Activated naive CD8-positive, alpha-beta T cell treated with anti-CD3 and anti-CD28 coated beads, Interleukin-2, amount 10 ng/mL, durations not matched to agents 7 days and 5 days (primary cell): ENCODE measurements at regions not wholly inside any gene's neighbourhood (a gene's known extent, or its start where the extent isn't known, plus 50 kb on each side); places are given as distances from the start of the nearest gene placed in this dataset.
"Not testable (repeated sequence)": the region's sequence is repeated elsewhere in the genome, so short reads cannot be mapped to it uniquely, and the experiment has no call there.

Source experiments
- ATAC-seq: fragments of 150-1000 bp; cut with Tn5 transposase; one replicate; pipeline ENCODE4 v1.10.0; 2021; ENCODE audit warnings: low read depth, moderate library complexity
- POLR2A ChIA-PET: fragments of 350-600 bp; sonication (Branson Sonifier 250); formaldehyde crosslinking; loops from one replicate; lab custom pipeline; 2021; ENCODE audit warnings: antibody characterized with exemption; lab: Charles Lee
- DNase-seq: peaks from one replicate; pipeline ENCODE4 v3.0.0; 2021
- H3K27ac Mint-ChIP-seq: one replicate; pipeline ENCODE4 v1.8.0; 2022; ENCODE audit warnings: mild to moderate bottlenecking, mixed read lengths
- H3K27me3 Mint-ChIP-seq: one replicate; pipeline ENCODE4 v1.8.0; 2022; ENCODE audit warnings: mild to moderate bottlenecking, moderate library complexity, mixed read lengths
- H3K36me3 Mint-ChIP-seq: one replicate; pipeline ENCODE4 v1.8.0; 2021; ENCODE audit warnings: mild to moderate bottlenecking, mixed read lengths
- H3K4me1 Mint-ChIP-seq: one replicate; pipeline ENCODE4 v1.8.0; 2021; ENCODE audit warnings: mixed read lengths
- H3K4me3 Mint-ChIP-seq: one replicate; pipeline ENCODE4 v1.8.0; 2022; ENCODE audit warnings: mild to moderate bottlenecking, moderate library complexity, mixed read lengths
- H3K9me3 Mint-ChIP-seq: one replicate; pipeline ENCODE4 v1.8.0; 2021; ENCODE audit warnings: mixed read lengths

- Mint-ChIP-seq H3K4me1 (no peaks in the 10 kb centered on the region), H3K9me3 (no peaks in the 10 kb centered on the region), H3K36me3 (no peaks in the 10 kb centered on the region), H3K4me3 (no peak overlapping the region), H3K27me3 (no peaks in the 10 kb centered on the region), H3K27ac (no peak overlapping the region)
- DNase-seq (no peak), ATAC-seq (no peak)
- POLR2A ChIA-PET, result no interaction called here
These were observed 123.0 kb upstream of the GRIA1 start for GRCh38 chr5:153367466-153367865.

DNA sequence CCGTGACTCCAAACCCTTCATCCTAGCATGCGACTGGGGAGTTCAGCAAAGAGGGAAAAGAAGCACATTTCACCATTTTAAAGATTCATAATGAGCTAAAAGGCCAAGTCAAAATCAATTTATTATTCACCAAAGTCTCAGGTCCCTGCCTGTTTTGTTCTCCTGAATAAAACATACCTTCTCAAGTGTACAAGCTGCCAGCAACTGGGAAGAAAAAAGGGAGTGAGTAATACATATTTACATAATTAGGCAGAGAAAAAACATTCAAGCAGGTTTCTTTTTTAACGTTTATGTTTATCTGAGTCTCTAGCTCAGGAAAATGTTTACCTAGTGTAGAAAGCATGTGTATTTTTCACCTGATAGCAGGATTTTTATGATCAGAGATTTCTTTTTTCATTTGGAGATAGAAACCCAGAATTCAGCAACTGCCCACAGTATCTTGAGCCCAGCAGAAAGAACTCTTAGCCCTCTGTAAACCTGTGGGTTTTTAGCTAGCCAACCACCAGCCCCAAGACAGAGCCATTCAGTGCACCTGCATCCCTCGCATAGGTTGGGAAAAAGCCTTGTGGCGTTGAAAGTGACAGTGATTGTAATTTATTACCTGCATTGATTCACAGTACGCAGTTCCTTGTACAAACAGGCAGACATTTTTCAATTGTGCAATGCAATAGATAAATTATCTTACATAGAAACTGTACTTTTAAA, 117.9 kb upstream of the GRIA1 start:
- Mint-ChIP-seq H3K27me3 (peaks cover 2% of the 10 kb centered on the region), H3K36me3 (no peaks in the 10 kb centered on the region), H3K27ac (no peak overlapping the region), H3K9me3 (no peaks in the 10 kb centered on the region), H3K4me1 (no peaks in the 10 kb centered on the region), H3K4me3 (no peak overlapping the region)
- POLR2A ChIA-PET, result no interaction called here
- no peak for ATAC-seq
- no peak for DNase-seq

DNA sequence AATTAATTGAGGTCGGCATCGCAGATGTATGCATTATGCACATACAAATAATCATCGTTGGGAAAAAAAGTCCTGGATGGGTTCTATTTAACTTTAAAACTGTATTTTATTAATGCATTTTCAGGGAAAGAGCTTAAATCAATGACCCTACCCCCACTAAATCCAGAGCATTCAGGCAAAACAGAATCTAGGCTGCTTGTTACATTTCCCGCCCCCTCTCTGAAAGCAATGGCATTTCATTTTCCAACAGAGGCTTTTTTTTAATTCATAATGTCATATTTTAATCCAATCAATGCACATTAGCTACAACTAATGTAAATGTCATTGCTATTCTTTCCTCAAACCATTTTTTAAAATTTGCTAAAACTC, 117.4 kb upstream of the GRIA1 start:
- Mint-ChIP-seq H3K27ac (no peak overlapping the region), H3K27me3 (peaks cover 2% of the 10 kb centered on the region), H3K36me3 (no peaks in the 10 kb centered on the region), H3K9me3 (no peaks in the 10 kb centered on the region), H3K4me3 (no peak overlapping the region), H3K4me1 (no peaks in the 10 kb centered on the region)
- POLR2A ChIA-PET, result no interaction called here
- DNase-seq (no peak), ATAC-seq (no peak)

DNA sequence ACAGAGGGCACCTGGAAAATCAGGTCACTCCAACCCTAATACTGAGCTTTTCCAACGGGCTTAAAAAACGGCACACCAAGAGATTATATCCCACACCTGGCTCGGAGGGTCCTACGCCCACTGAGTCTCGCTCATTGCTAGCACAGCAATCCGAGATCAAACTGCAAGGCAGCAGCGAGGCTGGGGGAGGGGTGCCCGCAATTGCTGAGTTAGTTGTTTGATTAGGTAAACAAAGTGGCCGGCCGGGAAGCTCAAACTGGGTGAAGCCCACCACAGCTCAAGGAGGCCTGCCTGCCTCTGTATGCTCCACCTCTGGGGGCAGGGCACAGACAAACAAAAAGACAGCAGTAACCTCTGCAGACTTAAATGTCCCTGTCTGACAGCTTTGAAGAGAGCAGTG, 108.8 kb upstream of the GRIA1 start:
- H3K4me3 Mint-ChIP-seq, H3K36me3 Mint-ChIP-seq, POLR2A ChIA-PET, DNase-seq, H3K27me3 Mint-ChIP-seq, H3K27ac Mint-ChIP-seq, ATAC-seq, H3K9me3 Mint-ChIP-seq, H3K4me1 Mint-ChIP-seq: not testable (repeated sequence)

GRCh38 chr5:153390569-153390968, 99.9 kb upstream of the GRIA1 start:
- DNase-seq (no peak), ATAC-seq (no peak)
- Mint-ChIP-seq H3K4me3 (no peak overlapping the region), H3K27me3 (peaks cover 1% of the 10 kb centered on the region), H3K4me1 (no peaks in the 10 kb centered on the region), H3K36me3 (no peaks in the 10 kb centered on the region), H3K27ac (no peak overlapping the region), H3K9me3 (peaks cover 4% of the 10 kb centered on the region)
- POLR2A ChIA-PET, result no interaction called here

DNA sequence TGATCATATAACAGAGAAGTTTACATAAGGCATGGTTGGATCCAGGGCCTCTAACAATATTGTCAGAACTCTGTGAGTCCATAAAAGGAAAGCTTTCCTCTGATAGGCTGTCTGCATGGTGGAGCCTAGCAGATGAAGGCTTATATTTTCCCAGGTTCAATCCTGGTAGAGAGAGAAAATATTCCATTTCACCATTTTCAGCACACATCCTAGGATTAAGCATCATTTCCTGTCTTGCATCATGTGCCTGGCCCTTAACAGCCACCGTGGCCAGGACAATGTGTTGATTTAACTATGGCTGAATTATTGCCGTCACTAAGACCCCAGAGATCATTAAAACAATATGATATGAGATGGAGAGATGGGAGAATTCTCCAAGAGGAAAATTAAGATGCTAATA, 90.9 kb upstream of the GRIA1 start:
- Mint-ChIP-seq H3K9me3 (no peaks in the 10 kb centered on the region), H3K27ac (no peak overlapping the region), H3K36me3 (no peaks in the 10 kb centered on the region), H3K27me3 (no peaks in the 10 kb centered on the region), H3K4me1 (no peaks in the 10 kb centered on the region), H3K4me3 (no peak overlapping the region)
- POLR2A ChIA-PET, result no interaction called here
- DNase-seq (no peak), ATAC-seq (no peak)

DNA sequence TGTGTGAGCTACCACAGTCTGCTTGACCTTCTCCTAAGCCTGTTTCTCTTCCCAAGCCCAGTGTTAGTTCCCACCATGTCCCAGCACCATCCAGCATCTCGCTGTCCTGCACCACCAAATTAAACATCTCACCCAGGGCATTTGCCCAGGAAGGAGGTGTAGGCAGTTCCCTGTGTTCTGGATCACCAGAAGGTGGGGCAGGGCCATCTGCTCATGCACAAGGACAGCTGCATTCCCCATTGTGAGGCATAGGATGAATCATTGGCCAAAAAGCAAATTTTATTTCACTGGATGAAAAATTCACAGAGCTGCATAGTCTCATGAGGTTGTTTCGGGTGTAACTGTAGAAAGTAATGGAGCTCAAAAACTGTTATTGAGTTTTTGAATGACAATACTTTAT, 89.5 kb upstream of the GRIA1 start:
- Mint-ChIP-seq H3K36me3 (no peaks in the 10 kb centered on the region), H3K27ac (no peak overlapping the region), H3K4me1 (no peaks in the 10 kb centered on the region), H3K27me3 (no peaks in the 10 kb centered on the region), H3K4me3 (no peak overlapping the region), H3K9me3 (no peaks in the 10 kb centered on the region)
- POLR2A ChIA-PET, result no interaction called here
- ATAC-seq, result no peak
- DNase-seq, result no peak

DNA sequence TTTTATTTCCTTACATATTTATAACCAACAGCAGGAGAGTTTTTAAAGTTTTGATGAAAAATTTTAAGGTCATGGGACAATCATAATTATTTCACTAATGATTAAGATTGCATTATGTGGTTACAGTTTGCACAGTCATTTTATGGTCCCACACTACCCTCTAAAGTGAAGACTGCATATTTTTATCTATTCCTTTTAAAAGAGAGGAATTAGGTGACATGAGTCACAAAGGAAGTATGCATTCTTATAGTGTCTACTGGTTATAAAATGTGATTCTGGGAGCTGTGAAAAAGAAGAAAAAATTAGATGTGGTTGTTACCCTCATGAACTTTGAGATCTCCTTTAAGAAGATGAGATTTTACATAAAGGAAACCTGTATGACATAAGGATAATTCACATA, 87.9 kb upstream of the GRIA1 start:
- H3K9me3 Mint-ChIP-seq, result no peaks in the 10 kb centered on the region
- no peaks in the 10 kb centered on the region for H3K4me1 Mint-ChIP-seq
- no peaks in the 10 kb centered on the region for H3K36me3 Mint-ChIP-seq
- no peak overlapping the region for H3K4me3 Mint-ChIP-seq
- H3K27me3 Mint-ChIP-seq, result no peaks in the 10 kb centered on the region
- ATAC-seq, result no peak
- no peak for DNase-seq
- POLR2A ChIA-PET, result no interaction called here
- no peak overlapping the region for H3K27ac Mint-ChIP-seq

- DNase-seq, result no peak
- ATAC-seq, result no peak
- Mint-ChIP-seq H3K4me3 (no peak overlapping the region), H3K27me3 (no peaks in the 10 kb centered on the region), H3K4me1 (no peaks in the 10 kb centered on the region), H3K36me3 (no peaks in the 10 kb centered on the region), H3K9me3 (no peaks in the 10 kb centered on the region), H3K27ac (no peak overlapping the region)
- POLR2A ChIA-PET, result no interaction called here
These were observed 87.0 kb upstream of the GRIA1 start for GRCh38 chr5:153403470-153403869.

DNA sequence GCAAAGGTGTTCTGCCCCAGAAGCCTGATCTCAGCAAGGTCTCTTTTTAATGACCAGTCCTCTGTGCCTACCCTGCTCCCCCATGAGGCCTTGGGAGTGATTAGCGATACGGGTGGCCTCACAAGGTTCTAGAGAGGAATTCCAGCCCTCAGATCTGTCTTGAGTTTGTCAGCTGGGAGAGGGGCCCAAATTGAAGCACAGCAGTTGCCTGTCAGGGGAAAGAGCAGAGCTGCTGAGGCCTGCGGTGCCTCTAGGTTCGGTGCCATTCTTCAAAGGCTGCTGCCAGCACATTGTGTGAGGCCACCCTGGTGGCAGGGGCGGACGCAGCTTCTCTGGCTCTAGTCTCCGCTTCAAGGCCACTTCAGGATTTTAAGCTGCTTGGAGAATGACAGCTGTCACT, 85.7 kb upstream of the GRIA1 start:
- no peak overlapping the region for H3K4me3 Mint-ChIP-seq
- POLR2A ChIA-PET, result no interaction called here
- no peak overlapping the region for H3K27ac Mint-ChIP-seq
- H3K36me3 Mint-ChIP-seq, result no peaks in the 10 kb centered on the region
- ATAC-seq, result no peak
- no peak for DNase-seq
- H3K4me1 Mint-ChIP-seq, result no peaks in the 10 kb centered on the region
- no peaks in the 10 kb centered on the region for H3K9me3 Mint-ChIP-seq
- H3K27me3 Mint-ChIP-seq, result no peaks in the 10 kb centered on the region

- ATAC-seq, result no peak
- H3K27me3 Mint-ChIP-seq, result no peaks in the 10 kb centered on the region
These were observed 68.8 kb upstream of the GRIA1 start for GRCh38 chr5:153421676-153422075.

GRCh38 chr5:153425914-153426313, 64.6 kb upstream of the GRIA1 start:
- DNase-seq (peak; percentile 24), ATAC-seq (no peak)
- POLR2A ChIA-PET, result no interaction called here
- no peaks in the 10 kb centered on the region for H3K27me3 Mint-ChIP-seq
- no peaks in the 10 kb centered on the region for H3K36me3 Mint-ChIP-seq
- no peaks in the 10 kb centered on the region for H3K4me1 Mint-ChIP-seq
- H3K9me3 Mint-ChIP-seq, result no peaks in the 10 kb centered on the region
- no peak overlapping the region for H3K4me3 Mint-ChIP-seq
- no peak overlapping the region for H3K27ac Mint-ChIP-seq

More at GRCh38 chr5:153421676-153422075, 68.8 kb upstream of the GRIA1 start:
- H3K36me3 Mint-ChIP-seq, result no peaks in the 10 kb centered on the region
- POLR2A ChIA-PET, result no interaction called here
- H3K9me3 Mint-ChIP-seq, result no peaks in the 10 kb centered on the region
- no peak overlapping the region for H3K27ac Mint-ChIP-seq
- DNase-seq, result no peak
- no peak overlapping the region for H3K4me3 Mint-ChIP-seq
- H3K4me1 Mint-ChIP-seq, result no peaks in the 10 kb centered on the region

DNA sequence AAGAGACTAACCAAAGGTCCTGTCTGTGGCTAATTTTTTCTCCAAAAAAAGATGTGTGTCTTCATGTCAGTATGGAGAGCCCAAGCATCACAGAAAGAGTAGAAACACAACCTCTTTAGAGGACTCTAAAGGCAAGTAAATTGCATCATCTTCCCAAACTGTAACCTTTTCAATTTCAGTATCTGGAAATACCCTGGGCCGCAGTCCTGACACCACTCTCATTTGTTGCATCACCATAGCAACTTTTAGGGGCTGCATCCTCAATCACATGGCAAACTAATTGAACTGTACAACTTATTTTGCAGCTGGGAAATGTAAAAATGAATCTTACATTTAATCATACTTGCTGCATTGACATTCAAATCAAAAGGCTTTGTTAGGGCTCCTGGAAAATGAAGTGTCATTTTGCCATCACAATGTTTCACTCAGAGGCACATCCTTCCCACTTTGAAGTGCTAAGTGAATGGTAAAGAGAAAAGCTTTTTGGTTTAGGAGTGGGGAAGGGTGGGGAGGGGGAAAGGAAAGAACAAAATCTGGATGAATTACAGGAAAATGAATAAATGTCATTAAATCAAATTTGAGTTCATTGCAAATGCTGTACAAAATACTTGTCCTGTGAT, 60.6 kb upstream of the GRIA1 start:
- Mint-ChIP-seq H3K36me3 (no peaks in the 10 kb centered on the region), H3K4me3 (no peak overlapping the region), H3K4me1 (no peaks in the 10 kb centered on the region), H3K27me3 (no peaks in the 10 kb centered on the region), H3K27ac (no peak overlapping the region), H3K9me3 (no peaks in the 10 kb centered on the region)
- DNase-seq (no peak), ATAC-seq (no peak)
- POLR2A ChIA-PET, result no interaction called here

GRCh38 chr5:153432583-153432982, 57.9 kb upstream of the GRIA1 start:
- Mint-ChIP-seq H3K36me3 (no peaks in the 10 kb centered on the region), H3K27ac (no peak overlapping the region), H3K9me3 (no peaks in the 10 kb centered on the region), H3K4me3 (no peak overlapping the region), H3K4me1 (no peaks in the 10 kb centered on the region), H3K27me3 (no peaks in the 10 kb centered on the region)
- POLR2A ChIA-PET, result no interaction called here
- DNase-seq (no peak), ATAC-seq (no peak)
